ENCODE measurements at regions not wholly inside any gene's neighbourhood (a gene's known extent, or its start where the extent isn't known, plus 50 kb on each side); places are given as distances from the start of the nearest gene placed in this dataset.

GRCh38 chrX:45811326-45811725, 610.6 kb upstream of the DIPK2B start:
- no peak for TF ChIP-seq MATR3 (CRISPR knock-in tag; IDR thresholded peaks at IDR 0.05)
- no peak for TF ChIP-seq BHLHE40 (IDR thresholded peaks at IDR 0.05; ENCODE audit: low read length)
- TF ChIP-seq MEF2D (CRISPR knock-in tag; IDR thresholded peaks at IDR 0.05): no peak
- TF ChIP-seq TCF7L2 (IDR thresholded peaks at IDR 0.05; ENCODE audit: low read depth, low read length): no peak
- TF ChIP-seq FOXK1 (CRISPR knock-in tag; IDR thresholded peaks at IDR 0.05; ENCODE audit: borderline replicate concordance, low read depth): no peak
- no peak for TF ChIP-seq HMG20B (CRISPR knock-in tag; conservative IDR thresholded peaks at IDR 0.05)
- TF ChIP-seq ZNF704 (CRISPR knock-in tag; IDR thresholded peaks at IDR 0.05; ENCODE audit: borderline replicate concordance): no peak
